ENCODE measurements at regions not wholly inside any gene's neighbourhood (a gene's known extent, or its start where the extent isn't known, plus 50 kb on each side); places are given as distances from the start of the nearest gene placed in this dataset.

DNA sequence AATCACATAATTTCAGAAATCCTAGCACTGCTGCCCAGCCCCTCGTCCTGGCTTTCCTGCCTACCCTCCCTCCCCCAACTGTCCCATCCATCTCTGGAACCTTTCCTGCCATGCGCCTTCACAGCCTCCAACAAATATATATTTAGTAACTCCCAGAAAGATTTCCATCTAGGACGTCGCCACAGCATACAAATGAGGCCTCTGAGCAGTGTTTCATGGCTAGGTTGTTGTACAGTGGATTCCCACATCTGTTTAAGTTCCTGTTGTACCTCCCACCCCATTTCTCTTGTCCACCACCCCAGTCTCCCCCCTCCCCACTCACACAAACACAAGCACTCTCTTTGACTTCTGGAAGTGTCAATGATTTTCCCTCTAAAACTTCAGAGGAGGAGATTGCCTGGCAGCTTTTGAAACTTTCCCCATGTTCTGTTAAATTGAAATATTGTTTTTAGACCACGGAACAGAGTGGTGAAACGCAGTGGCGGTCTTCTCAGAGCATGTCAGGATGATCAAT lies 280.3 kb upstream of the RORA start:
- TF ChIP-seq POLR2A (IDR thresholded peaks at IDR 0.05) (no peak), EP300 (IDR thresholded peaks at IDR 0.05) (no peak)
- TF ChIP-seq, protein P1, sequence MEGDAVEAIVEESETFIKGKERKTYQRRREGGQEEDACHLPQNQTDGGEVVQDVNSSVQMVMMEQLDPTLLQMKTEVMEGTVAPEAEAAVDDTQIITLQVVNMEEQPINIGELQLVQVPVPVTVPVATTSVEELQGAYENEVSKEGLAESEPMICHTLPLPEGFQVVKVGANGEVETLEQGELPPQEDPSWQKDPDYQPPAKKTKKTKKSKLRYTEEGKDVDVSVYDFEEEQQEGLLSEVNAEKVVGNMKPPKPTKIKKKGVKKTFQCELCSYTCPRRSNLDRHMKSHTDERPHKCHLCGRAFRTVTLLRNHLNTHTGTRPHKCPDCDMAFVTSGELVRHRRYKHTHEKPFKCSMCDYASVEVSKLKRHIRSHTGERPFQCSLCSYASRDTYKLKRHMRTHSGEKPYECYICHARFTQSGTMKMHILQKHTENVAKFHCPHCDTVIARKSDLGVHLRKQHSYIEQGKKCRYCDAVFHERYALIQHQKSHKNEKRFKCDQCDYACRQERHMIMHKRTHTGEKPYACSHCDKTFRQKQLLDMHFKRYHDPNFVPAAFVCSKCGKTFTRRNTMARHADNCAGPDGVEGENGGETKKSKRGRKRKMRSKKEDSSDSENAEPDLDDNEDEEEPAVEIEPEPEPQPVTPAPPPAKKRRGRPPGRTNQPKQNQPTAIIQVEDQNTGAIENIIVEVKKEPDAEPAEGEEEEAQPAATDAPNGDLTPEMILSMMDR (IDR thresholded peaks at IDR 0.05) = no peak
- no peaks in the 10 kb centered on the region for H3K27me3 ChIP-seq
- H3K36me3 ChIP-seq = no peaks in the 10 kb centered on the region
- WGBS, 2 donors = 61 to 70% methylated on average over 7 of the region's 7 CpGs
- H3K4me1 ChIP-seq = no peaks in the 10 kb centered on the region
- no peak overlapping the region for H3K4me3 ChIP-seq
- H3K27ac ChIP-seq = no peak overlapping the region
- no peaks in the 10 kb centered on the region for H3K9me3 ChIP-seq
- no peak for DNase-seq (ENCODE audit: low spot score in 2 of 2)

DNA sequence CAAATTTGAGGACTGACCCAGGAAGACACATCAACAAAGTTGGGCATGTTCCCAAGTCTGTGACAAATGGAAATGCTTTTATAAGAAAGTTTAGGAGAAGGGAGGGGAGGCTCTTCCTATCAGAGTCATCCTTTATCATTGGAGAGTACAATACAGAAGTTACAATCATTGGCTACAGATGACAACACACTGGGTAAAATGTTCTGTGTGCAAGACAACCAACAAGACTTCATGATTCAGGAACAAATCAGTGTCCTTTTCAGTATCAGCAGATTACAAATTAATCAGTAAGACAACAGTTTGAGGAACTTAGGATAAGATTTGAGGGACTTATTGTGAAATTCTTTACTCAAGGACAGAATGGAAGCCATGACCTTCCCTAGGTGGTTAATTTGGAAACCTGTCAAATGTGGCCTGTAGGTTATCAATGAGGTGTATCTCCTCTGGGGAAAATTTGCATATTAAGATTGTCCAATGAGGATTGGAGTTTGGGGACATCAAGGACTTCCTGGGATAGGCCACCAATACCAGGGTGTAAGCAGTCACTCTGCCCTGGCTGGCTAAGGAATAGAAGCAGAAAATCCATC lies 274.4 kb upstream of the RORA start:
- no peak overlapping the region for H3K4me3 ChIP-seq
- no peak overlapping the region for H3K27ac ChIP-seq
- H3K27me3 ChIP-seq = no peaks in the 10 kb centered on the region
- DNase-seq (ENCODE audit: low spot score in 2 of 2) = no peak
- H3K9me3 ChIP-seq = no peaks in the 10 kb centered on the region
- no peaks in the 10 kb centered on the region for H3K36me3 ChIP-seq
- TF ChIP-seq EP300 (IDR thresholded peaks at IDR 0.05) = no peak
- TF ChIP-seq, protein P1 (IDR thresholded peaks at IDR 0.05) = no peak
- TF ChIP-seq POLR2A (IDR thresholded peaks at IDR 0.05) = no peak
- H3K4me1 ChIP-seq = no peaks in the 10 kb centered on the region

DNA sequence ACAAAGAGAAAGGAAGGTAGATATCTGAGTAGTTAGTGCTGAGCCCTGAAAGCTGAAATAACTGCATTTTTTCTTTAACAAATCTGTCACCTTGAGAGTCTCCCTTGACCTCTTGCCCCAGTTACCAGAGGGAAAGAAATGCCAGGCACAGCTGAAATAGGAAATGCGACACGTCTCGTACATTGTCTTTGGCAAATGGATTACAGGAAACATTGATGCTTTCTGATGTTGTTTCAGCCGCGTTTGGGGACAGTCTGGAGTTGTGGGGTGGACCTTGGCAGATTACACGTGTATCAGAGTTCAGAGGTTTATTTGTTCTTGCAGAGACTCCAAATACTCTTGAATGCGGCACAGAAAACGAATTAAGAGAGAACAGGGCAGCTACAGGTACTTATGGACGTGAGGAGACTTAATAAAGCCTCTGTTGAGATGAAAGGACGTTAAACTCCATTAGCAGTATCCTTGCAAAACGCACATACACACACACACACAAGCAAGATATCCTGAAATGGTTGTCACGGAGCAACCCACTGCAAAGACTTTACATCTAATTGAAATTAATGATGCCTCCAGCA lies 272.8 kb upstream of the RORA start:
- Histone ChIP-seq H3K4me1 (no peaks in the 10 kb centered on the region), H3K27ac (no peak overlapping the region), H3K27me3 (no peaks in the 10 kb centered on the region), H3K4me3 (no peak overlapping the region), H3K9me3 (no peaks in the 10 kb centered on the region), H3K36me3 (no peaks in the 10 kb centered on the region)
- no peak for TF ChIP-seq EP300 (IDR thresholded peaks at IDR 0.05)
- no peak for TF ChIP-seq POLR2A (IDR thresholded peaks at IDR 0.05)
- TF ChIP-seq, protein P1 (IDR thresholded peaks at IDR 0.05) = no peak
- DNase-seq (ENCODE audit: low spot score in 2 of 2) = no peak
- 50 to 65% methylated on average over 12 of the region's 12 CpGs for WGBS, 2 donors

DNA sequence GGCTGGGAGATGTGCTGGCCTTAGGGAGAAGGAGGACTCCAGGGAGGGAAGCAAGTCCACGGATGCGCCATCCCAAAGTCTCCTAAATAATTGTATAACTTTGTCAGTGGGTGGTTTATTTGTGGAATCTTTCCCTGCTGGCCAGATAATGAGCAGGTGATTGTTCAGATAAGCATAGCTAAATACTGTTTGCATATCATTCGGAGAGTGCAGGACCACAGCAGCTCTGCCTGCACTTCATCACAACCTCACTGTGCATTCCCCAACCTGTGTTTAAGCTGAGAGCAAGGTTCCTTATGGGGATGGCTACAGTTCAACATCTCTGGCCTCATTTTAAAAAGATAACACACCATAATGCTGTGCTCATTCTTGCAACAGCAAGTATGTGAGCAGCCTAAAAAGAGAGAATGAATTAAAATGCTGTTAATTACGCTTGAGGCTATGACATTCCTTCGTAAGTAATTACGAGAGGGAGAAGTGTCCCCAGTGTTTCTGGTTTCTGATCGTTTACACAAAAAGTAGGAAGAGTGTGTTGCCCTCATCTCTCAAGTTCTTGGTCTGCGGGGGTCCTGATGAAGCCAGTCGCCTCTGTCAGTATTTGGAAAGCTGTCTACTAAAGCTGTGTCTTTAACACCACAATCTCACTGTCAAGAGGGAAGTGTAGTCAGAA lies 272.0 kb upstream of the RORA start:
- Histone ChIP-seq H3K4me1 (no peaks in the 10 kb centered on the region), H3K9me3 (no peaks in the 10 kb centered on the region), H3K4me3 (no peak overlapping the region), H3K27ac (no peak overlapping the region), H3K36me3 (no peaks in the 10 kb centered on the region), H3K27me3 (no peaks in the 10 kb centered on the region)
- 80 to 81% methylated on average over 9 of the region's 9 CpGs for WGBS, 2 donors
- no peak for DNase-seq (ENCODE audit: low spot score in 2 of 2)
- TF ChIP-seq EP300 (IDR thresholded peaks at IDR 0.05) = no peak
- no peak for TF ChIP-seq POLR2A (IDR thresholded peaks at IDR 0.05)
- TF ChIP-seq, protein P1 (IDR thresholded peaks at IDR 0.05) = no peak

DNA sequence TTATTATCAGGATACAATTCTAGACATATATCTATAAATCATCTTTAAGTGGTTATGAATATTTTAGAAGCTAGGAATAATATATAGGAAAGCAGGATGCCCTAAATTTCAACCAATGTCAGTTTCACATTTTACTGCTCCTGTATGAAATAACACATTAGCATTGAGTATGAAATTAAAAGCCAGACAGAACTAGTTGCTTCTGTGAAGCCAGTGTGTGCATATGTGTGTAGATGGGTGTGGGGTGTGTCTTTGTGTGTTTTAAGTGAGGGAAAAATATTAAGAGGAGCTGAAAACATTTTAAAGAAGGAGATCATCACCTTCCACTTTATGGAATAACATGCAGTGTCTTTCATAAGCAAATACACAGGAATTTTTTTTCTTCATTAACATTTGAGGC lies 271.4 kb upstream of the RORA start:
- no peak for DNase-seq (ENCODE audit: low spot score in 2 of 2)
- Histone ChIP-seq H3K4me3 (no peak overlapping the region), H3K27ac (no peak overlapping the region), H3K27me3 (no peaks in the 10 kb centered on the region), H3K9me3 (no peaks in the 10 kb centered on the region), H3K36me3 (no peaks in the 10 kb centered on the region), H3K4me1 (no peaks in the 10 kb centered on the region)
- TF ChIP-seq POLR2A (IDR thresholded peaks at IDR 0.05) (no peak), EP300 (IDR thresholded peaks at IDR 0.05) (no peak)
- TF ChIP-seq, protein P1 (IDR thresholded peaks at IDR 0.05) = no peak

Data from tibial nerve (tissue), 4 donors.